ENCODE measurements at regions not wholly inside any gene's neighbourhood (a gene's known extent, or its start where the extent isn't known, plus 50 kb on each side); places are given as distances from the start of the nearest gene placed in this dataset.

GRCh38 chr9:8186560-8186959, 387.0 kb upstream of the DMAC1 start:
- no peak for DNase-seq

GRCh38 chr9:8183618-8184017, 384.0 kb upstream of the DMAC1 start:
- DNase-seq, result no peak

- no peak for DNase-seq
Observed at GRCh38 chr9:8179381-8180053, 379.9 kb upstream of the DMAC1 start.

- DNase-seq, result no peak
Observed at GRCh38 chr9:8172000-8172399, 372.4 kb upstream of the DMAC1 start.

GRCh38 chr9:8168916-8169438, 369.4 kb upstream of the DMAC1 start:
- DNase-seq, result no peak

- no peak for DNase-seq
Observed at GRCh38 chr9:8160787-8161186, 361.2 kb upstream of the DMAC1 start.

GRCh38 chr9:8158574-8158973, 359.0 kb upstream of the DMAC1 start:
- no peak for DNase-seq

GRCh38 chr9:8157683-8158324, 358.2 kb upstream of the DMAC1 start:
- no peak for DNase-seq

- no peak for DNase-seq
Observed at GRCh38 chr9:8156346-8156745, 356.8 kb upstream of the DMAC1 start.

- no peak for DNase-seq
Observed at GRCh38 chr9:8155706-8156105, 356.1 kb upstream of the DMAC1 start.

GRCh38 chr9:8143677-8144076, 344.1 kb upstream of the DMAC1 start:
- no peak for DNase-seq

GRCh38 chr9:8140557-8140956, 341.0 kb upstream of the DMAC1 start:
- no peak for DNase-seq

GRCh38 chr9:8139756-8140155, 340.2 kb upstream of the DMAC1 start:
- no peak for DNase-seq

- no peak for DNase-seq
Observed at GRCh38 chr9:8136477-8136876, 336.9 kb upstream of the DMAC1 start.

GRCh38 chr9:8134635-8135034, 335.1 kb upstream of the DMAC1 start:
- DNase-seq, result no peak

- DNase-seq, result no peak
Observed at GRCh38 chr9:8133606-8134005, 334.0 kb upstream of the DMAC1 start.

- no peak for DNase-seq
Observed at GRCh38 chr9:8115570-8115969, 316.0 kb upstream of the DMAC1 start.

GRCh38 chr9:8114826-8115225, 315.2 kb upstream of the DMAC1 start:
- DNase-seq, result no peak

GRCh38 chr9:8106362-8106761, 306.8 kb upstream of the DMAC1 start:
- DNase-seq, result no peak

GRCh38 chr9:8101607-8102006, 302.0 kb upstream of the DMAC1 start:
- DNase-seq, result no peak

- no peak for DNase-seq
Observed at GRCh38 chr9:8096091-8096490, 296.5 kb upstream of the DMAC1 start.

- no peak for DNase-seq
Observed at GRCh38 chr9:8095672-8096086, 296.1 kb upstream of the DMAC1 start.

- no peak for DNase-seq
Observed at GRCh38 chr9:8088477-8088876, 288.9 kb upstream of the DMAC1 start.

GRCh38 chr9:8085986-8086385, 286.4 kb upstream of the DMAC1 start:
- DNase-seq, result no peak

- DNase-seq, result no peak
Observed at GRCh38 chr9:8078641-8079140, 279.1 kb upstream of the DMAC1 start.
